Activated CD4-positive, alpha-beta T cell treated with anti-CD3 and anti-CD28 coated beads, Interleukin-2, Interleukin-4, amounts not matched to agents 100 ng/mL and 50 ng/mL, durations not matched to agents 16 hours and 8 hours (primary cell): ENCODE measurements at regions not wholly inside any gene's neighbourhood (a gene's known extent, or its start where the extent isn't known, plus 50 kb on each side); places are given as distances from the start of the nearest gene placed in this dataset.
"Not testable (repeated sequence)": the region's sequence is repeated elsewhere in the genome, so short reads cannot be mapped to it uniquely, and the experiment has no call there.

ENCODE experiments used
- DNase-seq: peaks from one replicate; pipeline ENCODE4 v3.0.0-alpha.2; 2020; ENCODE audit warnings: low spot score

- DNase-seq = no peak
Measured at GRCh38 chr14:89489761-89490437, 72.9 kb upstream of the FOXN3 start.

DNA sequence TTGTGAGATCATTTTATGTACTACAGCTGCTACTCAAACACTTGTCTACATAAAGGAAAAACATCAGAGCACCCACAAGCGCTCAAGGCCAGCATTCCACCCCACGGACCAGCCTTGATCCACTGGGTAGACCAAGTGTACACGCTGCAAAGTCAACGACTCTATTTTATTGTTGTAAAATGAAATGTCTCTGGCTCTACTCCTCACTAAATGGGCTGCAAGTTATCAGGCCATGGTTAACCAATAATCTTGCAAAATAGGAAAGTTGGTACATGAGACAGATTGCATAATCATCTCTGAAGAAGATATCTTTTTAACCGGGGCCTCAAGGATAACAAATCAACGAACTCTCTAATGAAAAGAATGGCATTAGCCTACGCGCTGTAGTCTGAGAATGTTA is 69.9 kb upstream of the FOXN3 start:
- DNase-seq = no peak

GRCh38 chr14:89486505-89486904 is 69.5 kb upstream of the FOXN3 start:
- DNase-seq = no peak

GRCh38 chr14:89485264-89485663 is 68.2 kb upstream of the FOXN3 start:
- DNase-seq = no peak

GRCh38 chr14:89484051-89484844 is 67.2 kb upstream of the FOXN3 start:
- DNase-seq = no peak

DNA sequence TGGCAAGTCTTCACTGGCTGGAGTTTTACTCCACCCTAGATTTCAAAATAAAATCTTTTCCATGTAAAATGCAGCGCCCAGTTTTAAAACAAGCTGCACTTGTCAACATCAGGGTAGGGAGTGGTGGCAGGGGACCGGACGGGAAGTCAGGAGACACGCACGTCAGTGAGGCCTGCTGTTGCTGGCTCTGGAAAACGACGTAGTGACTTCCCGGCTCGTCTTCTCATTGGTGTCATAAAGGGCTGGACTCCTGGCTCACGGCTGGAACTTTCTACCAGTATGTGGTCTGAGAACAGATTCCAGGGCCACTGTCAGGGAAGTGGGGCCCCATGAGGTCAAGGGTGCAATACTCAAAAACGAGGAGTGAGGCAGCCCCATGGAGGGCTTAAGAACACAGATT is 64.2 kb upstream of the FOXN3 start:
- no peak for DNase-seq

DNA sequence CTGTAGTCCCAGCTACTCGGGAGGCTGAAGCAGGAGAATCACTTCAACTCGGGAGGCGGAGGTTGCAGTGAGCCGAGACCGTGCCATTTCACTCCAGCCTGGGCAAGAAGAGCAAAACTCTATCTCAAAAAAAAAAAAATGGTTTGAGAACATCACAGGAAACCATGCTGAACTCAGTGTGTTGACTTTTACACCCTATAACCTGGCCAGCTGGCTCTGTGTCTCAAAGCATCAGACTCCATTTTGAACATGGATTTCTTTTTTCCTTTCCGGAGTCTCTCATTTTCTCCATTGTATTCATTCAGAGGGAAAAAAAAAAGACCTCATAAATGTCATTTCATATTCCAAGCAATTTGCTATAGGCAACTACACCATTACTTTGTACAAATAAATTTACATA is 63.2 kb upstream of the FOXN3 start:
- no peak for DNase-seq

GRCh38 chr14:89479802-89480201 is 62.8 kb upstream of the FOXN3 start:
- DNase-seq = no peak

DNA sequence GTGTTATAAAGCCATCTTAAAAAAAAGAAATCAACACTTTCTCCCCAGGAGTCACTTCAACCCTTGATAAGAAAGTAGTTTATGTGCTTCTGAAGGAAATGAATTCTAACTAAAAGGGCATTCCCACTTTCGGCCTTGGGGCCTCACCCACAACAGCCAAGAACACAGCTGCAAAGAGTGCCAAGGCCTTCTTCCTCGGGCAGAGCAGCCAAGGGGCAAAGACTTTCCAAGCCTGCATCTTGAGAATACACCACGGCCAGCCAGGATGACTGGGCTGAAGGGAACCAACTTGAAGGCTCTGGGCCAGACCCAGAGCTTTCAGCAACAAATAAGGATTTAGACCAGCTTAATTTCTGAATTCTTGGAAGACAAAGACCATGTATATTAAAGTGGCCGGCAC is 60.4 kb upstream of the FOXN3 start:
- no peak for DNase-seq

DNA sequence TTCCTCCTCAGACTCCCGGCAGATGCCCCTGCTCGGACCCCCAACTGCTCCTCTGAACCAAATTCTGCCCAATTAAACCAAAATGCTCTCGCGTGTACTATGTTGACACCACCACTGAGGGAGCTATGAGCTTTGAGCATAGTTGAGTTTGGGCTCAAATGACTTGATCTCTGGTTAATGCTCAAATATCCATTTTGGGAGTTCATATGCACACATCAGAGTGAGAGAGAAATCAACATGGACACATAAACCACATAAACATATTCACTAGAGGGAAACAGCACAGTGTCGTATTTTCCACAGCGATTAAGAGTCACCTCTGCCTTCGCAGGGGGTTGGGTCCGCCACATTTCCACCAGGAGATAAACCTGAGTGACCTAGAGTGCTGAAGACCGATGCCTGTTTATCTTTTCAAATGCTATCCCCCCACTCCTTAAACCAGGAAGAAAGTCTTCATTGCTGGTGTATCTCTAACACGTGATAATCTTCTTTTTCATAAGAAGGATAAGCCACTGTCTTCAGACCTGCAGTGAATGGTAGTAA is 59.4 kb upstream of the FOXN3 start:
- DNase-seq = no peak

DNA sequence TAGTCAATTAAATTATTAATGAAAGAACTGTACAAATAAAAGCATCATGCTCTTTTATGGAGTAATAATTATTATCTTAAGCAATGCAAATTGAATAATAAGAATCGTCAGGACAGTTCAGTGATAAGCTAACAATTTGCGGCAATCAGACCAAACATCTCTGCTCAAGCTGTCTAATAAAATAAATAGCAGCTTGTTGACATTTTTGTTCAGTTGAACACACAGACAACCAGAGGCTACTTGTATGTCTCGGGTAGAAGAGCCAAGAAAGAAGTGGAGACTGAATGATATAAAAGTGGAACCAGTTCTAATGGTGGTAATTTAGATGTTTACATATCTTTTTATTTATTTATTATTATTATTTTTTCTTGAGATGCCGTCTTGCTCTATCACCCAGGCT is 57.4 kb upstream of the FOXN3 start:
- DNase-seq = no peak

GRCh38 chr14:89473989-89474388 is 57.0 kb upstream of the FOXN3 start:
- no peak for DNase-seq

DNA sequence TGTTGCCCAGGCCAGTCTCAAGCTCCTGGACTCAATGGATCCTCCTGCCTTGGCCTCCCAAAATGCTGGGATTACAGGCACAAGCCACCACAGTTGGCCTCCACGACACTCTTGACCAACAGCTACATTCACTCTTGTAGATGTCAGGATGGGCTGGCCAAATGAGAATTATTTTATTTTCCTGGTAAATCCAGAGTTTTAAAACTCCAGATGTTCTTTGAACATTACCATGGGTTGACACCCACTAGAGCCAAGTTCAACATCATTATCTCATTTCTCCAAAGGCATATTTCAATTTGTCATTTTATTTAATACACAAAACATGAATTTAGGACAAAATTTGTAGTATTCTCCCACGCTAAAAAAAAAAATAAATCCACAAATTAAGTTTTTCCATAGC is 56.5 kb upstream of the FOXN3 start:
- DNase-seq = no peak

GRCh38 chr14:89470401-89470800 is 53.4 kb upstream of the FOXN3 start:
- DNase-seq = no peak

GRCh38 chr14:89469210-89470198 is 52.5 kb upstream of the FOXN3 start:
- no peak for DNase-seq

- no peak for DNase-seq
Measured at GRCh38 chr14:89468566-89468965, 51.5 kb upstream of the FOXN3 start.

DNA sequence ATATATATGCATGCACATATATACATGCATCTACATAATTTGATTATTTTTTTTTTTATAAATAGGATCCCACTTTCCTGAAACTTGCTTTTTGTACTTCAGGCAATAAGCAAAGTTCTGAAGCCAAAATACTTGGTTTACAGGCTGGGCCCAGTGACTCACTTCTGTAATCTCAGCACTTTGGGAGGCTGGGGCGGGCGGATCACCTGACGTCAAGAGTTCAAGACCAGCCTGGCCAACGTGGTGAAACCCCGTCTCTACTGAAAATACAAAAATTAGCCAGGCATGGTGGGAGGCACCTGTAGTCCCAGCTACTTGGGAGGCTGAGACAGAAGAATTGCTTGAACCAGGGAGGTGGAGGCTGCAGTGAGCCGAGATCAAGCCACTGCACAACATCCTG is 51.0 kb upstream of the FOXN3 start:
- not testable (repeated sequence) for DNase-seq

DNA sequence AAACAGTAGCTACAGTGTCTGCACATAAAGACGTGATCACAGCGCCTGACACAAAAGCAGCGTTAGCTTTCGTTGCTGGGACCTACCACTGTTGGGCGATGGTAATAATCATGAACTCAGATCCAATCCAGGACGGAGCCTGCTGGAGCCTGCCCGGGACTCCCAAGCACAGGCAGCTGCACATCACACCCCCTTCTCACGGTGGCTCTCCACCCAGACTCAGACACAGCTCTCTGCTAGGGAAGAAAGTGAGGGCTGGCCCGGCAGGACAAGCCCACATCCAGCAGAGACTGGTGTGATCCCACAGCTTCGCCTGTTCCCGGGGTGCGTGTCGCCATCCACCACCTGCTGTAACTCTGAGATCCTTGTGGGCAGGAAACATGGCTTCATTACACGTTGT is 49.9 kb upstream of the FOXN3 start:
- DNase-seq = no peak
